ENCODE measurements at regions not wholly inside any gene's neighbourhood (a gene's known extent, or its start where the extent isn't known, plus 50 kb on each side); places are given as distances from the start of the nearest gene placed in this dataset.

DNA sequence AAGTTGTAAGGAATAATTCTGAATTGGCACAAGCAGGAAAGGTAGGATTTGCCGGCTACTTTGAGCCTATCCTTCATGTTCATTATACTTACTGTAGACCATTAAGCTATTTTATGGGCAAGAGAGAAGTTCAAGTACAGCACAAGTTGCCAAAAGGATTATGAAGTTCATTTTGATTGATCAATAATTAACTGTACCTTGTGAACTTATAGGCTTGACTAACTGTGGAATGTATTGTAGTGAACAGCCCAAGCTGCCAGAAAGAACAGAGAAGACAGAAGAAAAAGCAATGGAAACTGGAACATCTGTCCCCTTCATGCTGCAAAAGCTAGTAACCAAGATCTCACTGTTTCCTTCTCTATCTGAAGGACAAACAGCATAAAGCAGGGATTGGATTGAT is 810.1 kb upstream of the ZEB2 start:
- TF ChIP-seq TOX (CRISPR knock-in tag; IDR thresholded peaks at IDR 0.05; ENCODE audit: borderline replicate concordance) (no peak), ARNTL (CRISPR knock-in tag; IDR thresholded peaks at IDR 0.05; ENCODE audit: borderline replicate concordance, low read depth) (no peak), OSR1 (CRISPR knock-in tag; IDR thresholded peaks at IDR 0.05) (no peak), ZFP30 (CRISPR knock-in tag; IDR thresholded peaks at IDR 0.05) (no peak), TCF4 (CRISPR knock-in tag; IDR thresholded peaks at IDR 0.05; ENCODE audit: borderline replicate concordance) (no peak), ZFP3 (CRISPR knock-in tag; IDR thresholded peaks at IDR 0.05) (no peak), RARB (CRISPR knock-in tag; IDR thresholded peaks at IDR 0.05) (no peak), CSDC2 (CRISPR knock-in tag; IDR thresholded peaks at IDR 0.05) (no peak)
- TF ChIP-seq, protein P1, sequence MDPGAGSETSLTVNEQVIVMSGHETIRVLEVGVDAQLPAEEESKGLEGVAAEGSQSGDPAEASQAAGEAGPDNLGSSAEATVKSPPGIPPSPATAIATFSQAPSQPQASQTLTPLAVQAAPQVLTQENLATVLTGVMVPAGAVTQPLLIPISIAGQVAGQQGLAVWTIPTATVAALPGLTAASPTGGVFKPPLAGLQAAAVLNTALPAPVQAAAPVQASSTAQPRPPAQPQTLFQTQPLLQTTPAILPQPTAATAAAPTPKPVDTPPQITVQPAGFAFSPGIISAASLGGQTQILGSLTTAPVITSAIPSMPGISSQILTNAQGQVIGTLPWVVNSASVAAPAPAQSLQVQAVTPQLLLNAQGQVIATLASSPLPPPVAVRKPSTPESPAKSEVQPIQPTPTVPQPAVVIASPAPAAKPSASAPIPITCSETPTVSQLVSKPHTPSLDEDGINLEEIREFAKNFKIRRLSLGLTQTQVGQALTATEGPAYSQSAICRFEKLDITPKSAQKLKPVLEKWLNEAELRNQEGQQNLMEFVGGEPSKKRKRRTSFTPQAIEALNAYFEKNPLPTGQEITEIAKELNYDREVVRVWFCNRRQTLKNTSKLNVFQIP (CRISPR knock-in tag; IDR thresholded peaks at IDR 0.05; ENCODE audit: borderline replicate concordance, low read depth): no peak
- TF ChIP-seq, protein P2, sequence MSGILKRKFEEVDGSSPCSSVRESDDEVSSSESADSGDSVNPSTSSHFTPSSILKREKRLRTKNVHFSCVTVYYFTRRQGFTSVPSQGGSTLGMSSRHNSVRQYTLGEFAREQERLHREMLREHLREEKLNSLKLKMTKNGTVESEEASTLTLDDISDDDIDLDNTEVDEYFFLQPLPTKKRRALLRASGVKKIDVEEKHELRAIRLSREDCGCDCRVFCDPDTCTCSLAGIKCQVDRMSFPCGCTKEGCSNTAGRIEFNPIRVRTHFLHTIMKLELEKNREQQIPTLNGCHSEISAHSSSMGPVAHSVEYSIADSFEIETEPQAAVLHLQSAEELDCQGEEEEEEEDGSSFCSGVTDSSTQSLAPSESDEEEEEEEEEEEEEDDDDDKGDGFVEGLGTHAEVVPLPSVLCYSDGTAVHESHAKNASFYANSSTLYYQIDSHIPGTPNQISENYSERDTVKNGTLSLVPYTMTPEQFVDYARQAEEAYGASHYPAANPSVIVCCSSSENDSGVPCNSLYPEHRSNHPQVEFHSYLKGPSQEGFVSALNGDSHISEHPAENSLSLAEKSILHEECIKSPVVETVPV (CRISPR knock-in tag; IDR thresholded peaks at IDR 0.05): no peak
- TF ChIP-seq, protein P3, sequence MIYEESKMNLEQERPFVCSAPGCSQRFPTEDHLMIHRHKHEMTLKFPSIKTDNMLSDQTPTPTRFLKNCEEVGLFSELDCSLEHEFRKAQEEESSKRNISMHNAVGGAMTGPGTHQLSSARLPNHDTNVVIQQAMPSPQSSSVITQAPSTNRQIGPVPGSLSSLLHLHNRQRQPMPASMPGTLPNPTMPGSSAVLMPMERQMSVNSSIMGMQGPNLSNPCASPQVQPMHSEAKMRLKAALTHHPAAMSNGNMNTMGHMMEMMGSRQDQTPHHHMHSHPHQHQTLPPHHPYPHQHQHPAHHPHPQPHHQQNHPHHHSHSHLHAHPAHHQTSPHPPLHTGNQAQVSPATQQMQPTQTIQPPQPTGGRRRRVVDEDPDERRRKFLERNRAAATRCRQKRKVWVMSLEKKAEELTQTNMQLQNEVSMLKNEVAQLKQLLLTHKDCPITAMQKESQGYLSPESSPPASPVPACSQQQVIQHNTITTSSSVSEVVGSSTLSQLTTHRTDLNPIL (CRISPR knock-in tag; IDR thresholded peaks at IDR 0.05; ENCODE audit: low read depth): no peak
- TF ChIP-seq, protein P4, sequence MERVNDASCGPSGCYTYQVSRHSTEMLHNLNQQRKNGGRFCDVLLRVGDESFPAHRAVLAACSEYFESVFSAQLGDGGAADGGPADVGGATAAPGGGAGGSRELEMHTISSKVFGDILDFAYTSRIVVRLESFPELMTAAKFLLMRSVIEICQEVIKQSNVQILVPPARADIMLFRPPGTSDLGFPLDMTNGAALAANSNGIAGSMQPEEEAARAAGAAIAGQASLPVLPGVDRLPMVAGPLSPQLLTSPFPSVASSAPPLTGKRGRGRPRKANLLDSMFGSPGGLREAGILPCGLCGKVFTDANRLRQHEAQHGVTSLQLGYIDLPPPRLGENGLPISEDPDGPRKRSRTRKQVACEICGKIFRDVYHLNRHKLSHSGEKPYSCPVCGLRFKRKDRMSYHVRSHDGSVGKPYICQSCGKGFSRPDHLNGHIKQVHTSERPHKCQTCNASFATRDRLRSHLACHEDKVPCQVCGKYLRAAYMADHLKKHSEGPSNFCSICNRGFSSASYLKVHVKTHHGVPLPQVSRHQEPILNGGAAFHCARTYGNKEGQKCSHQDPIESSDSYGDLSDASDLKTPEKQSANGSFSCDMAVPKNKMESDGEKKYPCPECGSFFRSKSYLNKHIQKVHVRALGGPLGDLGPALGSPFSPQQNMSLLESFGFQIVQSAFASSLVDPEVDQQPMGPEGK (CRISPR knock-in tag; IDR thresholded peaks at IDR 0.05; ENCODE audit: borderline replicate concordance): no peak
